HepG2 (cell line): ENCODE measurements at regions not wholly inside any gene's neighbourhood (a gene's known extent, or its start where the extent isn't known, plus 50 kb on each side); places are given as distances from the start of the nearest gene placed in this dataset.

ENCODE experiments used
- ATAC-seq: fragments of 200-7000 bp; cut with Tn5 transposase; 3 replicates; pipeline ENCODE4 v1.9.1; 2020; ENCODE audit warnings: mild to moderate bottlenecking, moderate library complexity
- BruUV-seq: library from RNA; stranded (reverse); fragments of 400-500 nt; replicated peaks from 2 replicates; lab custom pipeline; 2021; lab: Mats Ljungman, UMichigan
- CTCF ChIA-PET: fragments of 300-600 bp; formaldehyde crosslinking; extraction: SDS; loops from one replicate; lab custom pipeline; 2021; ENCODE audit warnings: low total read pairs, inconsistent platforms, low intra/inter-chr PET ratio; lab: Yijun Ruan, JAX
- POLR2A ChIA-PET: fragments of 350-600 bp; sonication (Branson Sonifier 250); formaldehyde crosslinking; loops from one replicate; lab custom pipeline; 2020; ENCODE audit warnings: antibody characterized with exemption, inconsistent platforms; lab: Yijun Ruan, JAX
- DNase-seq: peaks from one replicate; pipeline ENCODE4 v3.0.0-alpha.2; 2015; ENCODE audit warnings: low spot score
- FAIRE-seq: peaks from 3 replicates; lab custom pipeline; 2011; peaks lifted over from hg19 to GRCh38; lab: Jason Lieb, UNC
- H2AFZ ChIP-seq: one replicate; pipeline ENCODE4 v1.6.1; 2011; ENCODE audit warnings: low read length, inconsistent platforms
- H3K27ac ChIP-seq: fragments of 300-600 bp; 3 replicates; pipeline ENCODE4 v1.8.0; 2011; ENCODE audit warnings: mixed run types, mild to moderate bottlenecking, mixed read lengths, low read length, inconsistent platforms; ENCODE audit not compliant: insufficient read depth; ENCODE audit errors: extremely low read length
- H3K27me3 ChIP-seq, 2 experiments: fragments of 200-600 bp in 1 of 2; 2 replicates in 1 of 2; 3 replicates in 1 of 2; pipeline versions ENCODE4 v1.6.0 to v1.8.0; 2011; ENCODE audit warnings: low read length in 2 of 2, mild to moderate bottlenecking in 2 of 2, moderate library complexity in 2 of 2, inconsistent platforms in 1 of 2; ENCODE audit not compliant: insufficient read depth in 2 of 2, control insufficient read depth in 1 of 2
- H3K36me3 ChIP-seq, 2 experiments: fragments of 200-600 bp in 1 of 2; replicated peaks in 1 of 2; 2 replicates in 1 of 2; 3 replicates in 1 of 2; pipeline versions ENCODE4 v1.5.1 to v1.8.0; 2011; ENCODE audit warnings: low read length in 2 of 2, inconsistent platforms in 1 of 2; ENCODE audit not compliant: insufficient read depth in 2 of 2, control insufficient read depth in 1 of 2
- H3K4me1 ChIP-seq: 2 replicates; pipeline ENCODE4 v1.5.1; 2012; ENCODE audit warnings: low read length, inconsistent platforms; ENCODE audit not compliant: insufficient read depth
- H3K4me2 ChIP-seq: 2 replicates; pipeline ENCODE4 v1.6.0; 2011; ENCODE audit warnings: low read depth, low read length, inconsistent platforms
- H3K4me3 ChIP-seq, 3 experiments: fragments of 200-600 bp in 1 of 3; sonication (generic), shearing (Covaris generic) in 1 of 3; replicated peaks in 1 of 3; 2 replicates each; pipeline ENCODE4 v1.5.1; 2011 to 2016; ENCODE audit warnings: low read length in 3 of 3, inconsistent platforms in 2 of 3, low read depth in 2 of 3, mild to moderate bottlenecking in 2 of 3, control low read depth in 1 of 3, mixed read lengths in 1 of 3; ENCODE audit not compliant: insufficient read depth in 1 of 3
- H3K79me2 ChIP-seq: one replicate; pipeline ENCODE4 v1.6.1; 2011; ENCODE audit warnings: low read length, inconsistent platforms; ENCODE audit not compliant: insufficient read depth
- H3K9ac ChIP-seq: 2 replicates; pipeline ENCODE4 v1.6.0; 2011; ENCODE audit warnings: mild to moderate bottlenecking, low read depth, low read length, inconsistent platforms; ENCODE audit not compliant: insufficient read depth
- H3K9me3 ChIP-seq: 2 replicates; pipeline ENCODE4 v1.5.1; 2012; ENCODE audit warnings: mild to moderate bottlenecking, low read length
- H4K20me1 ChIP-seq: 2 replicates; pipeline ENCODE4 v1.6.0; 2011; ENCODE audit warnings: inconsistent platforms, mild to moderate bottlenecking, low read length, moderate library complexity; ENCODE audit not compliant: insufficient read depth
- ASH2L ChIP-seq: fragments of 300-600, 200-600 bp; sonication (generic); IDR thresholded peaks from 2 replicates; pipeline ENCODE4 v1.7.0; 2017; ENCODE audit warnings: low read depth, mild to moderate bottlenecking, moderate library complexity, mixed read lengths, low read length; ENCODE audit not compliant: insufficient read length
- MLX ChIP-seq: IDR thresholded peaks from 2 replicates; pipeline ENCODE4 v1.6.1; 2016
- NFYC ChIP-seq: IDR thresholded peaks from 2 replicates; pipeline ENCODE4 v1.6.1; 2016; ENCODE audit warnings: missing genetic modification reagents, missing compliant biosample characterization
- RCOR2 ChIP-seq: IDR thresholded peaks from 2 replicates; pipeline ENCODE4 v1.6.1; 2016; ENCODE audit warnings: missing biosample characterization, missing genetic modification reagents
- TOE1 ChIP-seq: sonication (generic); formaldehyde crosslinking; IDR thresholded peaks from 2 replicates; pipeline ENCODE4 v1.4.0; 2020; ENCODE audit warnings: mild to moderate bottlenecking, missing genetic modification reagents
- TRIM24 ChIP-seq: sonication (generic); formaldehyde crosslinking; IDR thresholded peaks from 2 replicates; pipeline ENCODE4 v1.8.0; 2022; ENCODE audit warnings: mild to moderate bottlenecking, missing genetic modification reagents
- ZNF570 ChIP-seq: sonication (generic); formaldehyde crosslinking; IDR thresholded peaks from 2 replicates; pipeline ENCODE4 v1.4.0; 2020; ENCODE audit warnings: mild to moderate bottlenecking, missing genetic modification reagents, borderline replicate concordance
- WGBS: methylation state at CpG from one replicate; pipeline ENCODE4 v1.1.6; 2017; ENCODE audit warnings: low lambda C conversion rate; 5-methylcytosine and 5-hydroxymethylcytosine counted together
- in situ Hi-C: cut with HindIII; loops from 2 replicates; pipeline ENCODE4 v1.10.0; 2017; ENCODE audit warnings: low pct_unique_long_range_greater_than_20kb; ENCODE audit not compliant: extremely low pct_ligation_motif_present
- intact Hi-C: fragments of 100-400 bp; cut with micrococcal nuclease; formaldehyde crosslinking; loops from one replicate; pipeline ENCODE4 v1.10.0; 2022; ENCODE audit not compliant: unreplicated experiment
- TF ChIP-seq, protein P1 (sequence below): sonication (generic); formaldehyde crosslinking; IDR thresholded peaks from 2 replicates; pipeline ENCODE4 v1.4.0; 2020; ENCODE audit warnings: missing genetic modification reagents, borderline replicate concordance
- TF ChIP-seq, protein P2 (sequence below): sonication (generic); formaldehyde crosslinking; IDR thresholded peaks from 2 replicates; pipeline ENCODE4 v1.4.0; 2020; ENCODE audit warnings: missing genetic modification reagents; ENCODE audit errors: not compliant biosample characterization
- TF ChIP-seq, protein P3 (sequence below): sonication (generic); formaldehyde crosslinking; IDR thresholded peaks from 2 replicates; pipeline ENCODE4 v1.5.0; 2020; ENCODE audit warnings: mild to moderate bottlenecking, missing genetic modification reagents
- TF ChIP-seq, protein P4 (sequence below): sonication (generic); formaldehyde crosslinking; IDR thresholded peaks from 2 replicates; pipeline ENCODE4 v1.8.1; 2023; ENCODE audit warnings: missing genetic modification reagents, mild to moderate bottlenecking, borderline replicate concordance
- TF ChIP-seq, protein P5 (sequence below): sonication (generic); formaldehyde crosslinking; IDR thresholded peaks from 2 replicates; pipeline ENCODE4 v1.9.0; 2021; ENCODE audit warnings: missing genetic modification reagents, mild to moderate bottlenecking, borderline replicate concordance

DNA sequence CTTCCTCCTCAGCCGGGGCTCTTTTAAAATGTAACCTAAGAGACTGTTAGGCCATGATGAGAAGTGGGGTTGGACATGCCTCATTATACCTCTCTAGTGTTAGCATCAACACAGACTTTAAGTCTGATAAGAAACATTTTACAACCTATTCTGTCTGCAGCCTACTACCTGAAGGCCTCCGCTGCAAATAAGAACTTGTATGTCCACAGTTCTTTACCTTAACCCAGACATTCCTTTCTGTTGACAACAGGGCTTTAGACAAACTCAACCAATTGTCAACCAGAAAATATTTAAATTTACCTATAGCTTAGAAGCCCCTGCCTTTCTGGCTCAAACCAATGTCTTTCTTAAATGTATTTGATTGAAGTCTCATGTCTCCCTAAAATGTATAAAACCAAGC lies 1418.6 kb downstream of the STIM2 start:
- peaks cover 70% of the 10 kb centered on the region for H3K9me3 ChIP-seq
- WGBS: 0% methylated on average over 2 of the region's 2 CpGs
- POLR2A ChIA-PET: no interaction called here
- CTCF ChIA-PET: no interaction called here
- no peaks in the 10 kb centered on the region for H4K20me1 ChIP-seq
- DNase-seq (no peak), ATAC-seq (no peak), FAIRE-seq (no peak)
- no peak overlapping the region for H3K4me3 ChIP-seq
- H3K27me3 ChIP-seq: no peaks in the 10 kb centered on the region
- H3K27ac ChIP-seq: no peak overlapping the region
- H3K79me2 ChIP-seq: no peaks in the 10 kb centered on the region
- H3K36me3 ChIP-seq: no peaks in the 10 kb centered on the region
- no TSS peak for BruUV-seq
- H3K4me1 ChIP-seq: no peaks in the 10 kb centered on the region
- in situ Hi-C loops (no loop called here), intact Hi-C loops (no loop called here)
- TF ChIP-seq RCOR2 (CRISPR knock-in tag) (no peak), ASH2L (no peak), TOE1 (no peak), ZNF570 (CRISPR knock-in tag) (no peak), NFYC (CRISPR knock-in tag) (no peak), TRIM24 (CRISPR knock-in tag) (no peak), MLX (CRISPR knock-in tag) (no peak)
- TF ChIP-seq, protein P1, sequence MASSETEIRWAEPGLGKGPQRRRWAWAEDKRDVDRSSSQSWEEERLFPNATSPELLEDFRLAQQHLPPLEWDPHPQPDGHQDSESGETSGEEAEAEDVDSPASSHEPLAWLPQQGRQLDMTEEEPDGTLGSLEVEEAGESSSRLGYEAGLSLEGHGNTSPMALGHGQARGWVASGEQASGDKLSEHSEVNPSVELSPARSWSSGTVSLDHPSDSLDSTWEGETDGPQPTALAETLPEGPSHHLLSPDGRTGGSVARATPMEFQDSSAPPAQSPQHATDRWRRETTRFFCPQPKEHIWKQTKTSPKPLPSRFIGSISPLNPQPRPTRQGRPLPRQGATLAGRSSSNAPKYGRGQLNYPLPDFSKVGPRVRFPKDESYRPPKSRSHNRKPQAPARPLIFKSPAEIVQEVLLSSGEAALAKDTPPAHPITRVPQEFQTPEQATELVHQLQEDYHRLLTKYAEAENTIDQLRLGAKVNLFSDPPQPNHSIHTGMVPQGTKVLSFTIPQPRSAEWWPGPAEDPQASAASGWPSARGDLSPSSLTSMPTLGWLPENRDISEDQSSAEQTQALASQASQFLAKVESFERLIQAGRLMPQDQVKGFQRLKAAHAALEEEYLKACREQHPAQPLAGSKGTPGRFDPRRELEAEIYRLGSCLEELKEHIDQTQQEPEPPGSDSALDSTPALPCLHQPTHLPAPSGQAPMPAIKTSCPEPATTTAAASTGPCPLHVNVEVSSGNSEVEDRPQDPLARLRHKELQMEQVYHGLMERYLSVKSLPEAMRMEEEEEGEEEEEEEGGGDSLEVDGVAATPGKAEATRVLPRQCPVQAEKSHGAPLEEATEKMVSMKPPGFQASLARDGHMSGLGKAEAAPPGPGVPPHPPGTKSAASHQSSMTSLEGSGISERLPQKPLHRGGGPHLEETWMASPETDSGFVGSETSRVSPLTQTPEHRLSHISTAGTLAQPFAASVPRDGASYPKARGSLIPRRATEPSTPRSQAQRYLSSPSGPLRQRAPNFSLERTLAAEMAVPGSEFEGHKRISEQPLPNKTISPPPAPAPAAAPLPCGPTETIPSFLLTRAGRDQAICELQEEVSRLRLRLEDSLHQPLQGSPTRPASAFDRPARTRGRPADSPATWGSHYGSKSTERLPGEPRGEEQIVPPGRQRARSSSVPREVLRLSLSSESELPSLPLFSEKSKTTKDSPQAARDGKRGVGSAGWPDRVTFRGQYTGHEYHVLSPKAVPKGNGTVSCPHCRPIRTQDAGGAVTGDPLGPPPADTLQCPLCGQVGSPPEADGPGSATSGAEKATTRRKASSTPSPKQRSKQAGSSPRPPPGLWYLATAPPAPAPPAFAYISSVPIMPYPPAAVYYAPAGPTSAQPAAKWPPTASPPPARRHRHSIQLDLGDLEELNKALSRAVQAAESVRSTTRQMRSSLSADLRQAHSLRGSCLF: no peak
- TF ChIP-seq, protein P2, sequence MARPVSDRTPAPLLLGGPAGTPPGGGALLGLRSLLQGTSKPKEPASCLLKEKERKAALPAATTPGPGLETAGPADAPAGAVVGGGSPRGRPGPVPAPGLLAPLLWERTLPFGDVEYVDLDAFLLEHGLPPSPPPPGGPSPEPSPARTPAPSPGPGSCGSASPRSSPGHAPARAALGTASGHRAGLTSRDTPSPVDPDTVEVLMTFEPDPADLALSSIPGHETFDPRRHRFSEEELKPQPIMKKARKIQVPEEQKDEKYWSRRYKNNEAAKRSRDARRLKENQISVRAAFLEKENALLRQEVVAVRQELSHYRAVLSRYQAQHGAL: no peak
- TF ChIP-seq, protein P3, sequence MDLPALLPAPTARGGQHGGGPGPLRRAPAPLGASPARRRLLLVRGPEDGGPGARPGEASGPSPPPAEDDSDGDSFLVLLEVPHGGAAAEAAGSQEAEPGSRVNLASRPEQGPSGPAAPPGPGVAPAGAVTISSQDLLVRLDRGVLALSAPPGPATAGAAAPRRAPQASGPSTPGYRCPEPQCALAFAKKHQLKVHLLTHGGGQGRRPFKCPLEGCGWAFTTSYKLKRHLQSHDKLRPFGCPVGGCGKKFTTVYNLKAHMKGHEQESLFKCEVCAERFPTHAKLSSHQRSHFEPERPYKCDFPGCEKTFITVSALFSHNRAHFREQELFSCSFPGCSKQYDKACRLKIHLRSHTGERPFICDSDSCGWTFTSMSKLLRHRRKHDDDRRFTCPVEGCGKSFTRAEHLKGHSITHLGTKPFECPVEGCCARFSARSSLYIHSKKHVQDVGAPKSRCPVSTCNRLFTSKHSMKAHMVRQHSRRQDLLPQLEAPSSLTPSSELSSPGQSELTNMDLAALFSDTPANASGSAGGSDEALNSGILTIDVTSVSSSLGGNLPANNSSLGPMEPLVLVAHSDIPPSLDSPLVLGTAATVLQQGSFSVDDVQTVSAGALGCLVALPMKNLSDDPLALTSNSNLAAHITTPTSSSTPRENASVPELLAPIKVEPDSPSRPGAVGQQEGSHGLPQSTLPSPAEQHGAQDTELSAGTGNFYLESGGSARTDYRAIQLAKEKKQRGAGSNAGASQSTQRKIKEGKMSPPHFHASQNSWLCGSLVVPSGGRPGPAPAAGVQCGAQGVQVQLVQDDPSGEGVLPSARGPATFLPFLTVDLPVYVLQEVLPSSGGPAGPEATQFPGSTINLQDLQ: no peak
- TF ChIP-seq, protein P4, sequence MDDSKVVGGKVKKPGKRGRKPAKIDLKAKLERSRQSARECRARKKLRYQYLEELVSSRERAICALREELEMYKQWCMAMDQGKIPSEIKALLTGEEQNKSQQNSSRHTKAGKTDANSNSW (CRISPR knock-in tag): no peak
- TF ChIP-seq, protein P5, sequence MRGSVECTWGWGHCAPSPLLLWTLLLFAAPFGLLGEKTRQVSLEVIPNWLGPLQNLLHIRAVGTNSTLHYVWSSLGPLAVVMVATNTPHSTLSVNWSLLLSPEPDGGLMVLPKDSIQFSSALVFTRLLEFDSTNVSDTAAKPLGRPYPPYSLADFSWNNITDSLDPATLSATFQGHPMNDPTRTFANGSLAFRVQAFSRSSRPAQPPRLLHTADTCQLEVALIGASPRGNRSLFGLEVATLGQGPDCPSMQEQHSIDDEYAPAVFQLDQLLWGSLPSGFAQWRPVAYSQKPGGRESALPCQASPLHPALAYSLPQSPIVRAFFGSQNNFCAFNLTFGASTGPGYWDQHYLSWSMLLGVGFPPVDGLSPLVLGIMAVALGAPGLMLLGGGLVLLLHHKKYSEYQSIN: no peak
- H3K4me2 ChIP-seq: no peak overlapping the region
- H2AFZ ChIP-seq: no peak overlapping the region
- H3K9ac ChIP-seq: no peak overlapping the region
